ENCODE measurements at regions not wholly inside any gene's neighbourhood (a gene's known extent, or its start where the extent isn't known, plus 50 kb on each side); places are given as distances from the start of the nearest gene placed in this dataset.
"Not testable (repeated sequence)": the region's sequence is repeated elsewhere in the genome, so short reads cannot be mapped to it uniquely, and the experiment has no call there.

GRCh38 chr6:99219788-99220187 is 129.7 kb downstream of the FAXC start:
- no peak for DNase-seq

GRCh38 chr6:99216959-99217358 is 132.5 kb downstream of the FAXC start:
- DNase-seq = no peak

GRCh38 chr6:99195986-99196655 is 153.4 kb downstream of the FAXC start:
- no peak for DNase-seq

GRCh38 chr6:99192561-99192960 is 156.9 kb downstream of the FAXC start:
- no peak for DNase-seq

GRCh38 chr6:99189823-99190721 is 159.4 kb downstream of the FAXC start:
- no peak for DNase-seq

- DNase-seq = no peak
Observed at GRCh38 chr6:99187429-99187828, 162.0 kb downstream of the FAXC start.

GRCh38 chr6:99186417-99186816 is 163.1 kb downstream of the FAXC start:
- no peak for DNase-seq

GRCh38 chr6:99185525-99185924 is 163.9 kb downstream of the FAXC start:
- DNase-seq = no peak

- DNase-seq = no peak
Observed at GRCh38 chr6:99184696-99185095, 164.8 kb downstream of the FAXC start.

- no peak for DNase-seq
Observed at GRCh38 chr6:99183066-99183465, 166.4 kb downstream of the FAXC start.

- DNase-seq = no peak
Observed at GRCh38 chr6:99181174-99181573, 168.3 kb downstream of the FAXC start.

- DNase-seq = no peak
Observed at GRCh38 chr6:99178168-99178567, 171.3 kb downstream of the FAXC start.

- DNase-seq = no peak
Observed at GRCh38 chr6:99177736-99178135, 171.7 kb downstream of the FAXC start.

- DNase-seq = no peak
Observed at GRCh38 chr6:99165838-99166237, 183.6 kb downstream of the FAXC start.

GRCh38 chr6:99152347-99152643 is 197.2 kb downstream of the FAXC start:
- no peak for DNase-seq

- peak; percentile 32 for DNase-seq
Observed at GRCh38 chr6:99151634-99152346, 197.7 kb downstream of the FAXC start.

- no peak for DNase-seq
Observed at GRCh38 chr6:99148761-99149160, 200.7 kb downstream of the FAXC start.

GRCh38 chr6:99148111-99148510 is 200.4 kb upstream of the FBXL4 start:
- no peak for DNase-seq

- DNase-seq = no peak
Observed at GRCh38 chr6:99147206-99147605, 199.5 kb upstream of the FBXL4 start.

- DNase-seq = peak; percentile 6
Observed at GRCh38 chr6:99146711-99147110, 199.0 kb upstream of the FBXL4 start.

- no peak for DNase-seq
Observed at GRCh38 chr6:99145738-99146137, 198.0 kb upstream of the FBXL4 start.

GRCh38 chr6:99143108-99143861 is 195.5 kb upstream of the FBXL4 start:
- DNase-seq = no peak

- DNase-seq = not testable (repeated sequence)
Observed at GRCh38 chr6:99141906-99142305, 194.2 kb upstream of the FBXL4 start.
